ENCODE measurements at regions not wholly inside any gene's neighbourhood (a gene's known extent, or its start where the extent isn't known, plus 50 kb on each side); places are given as distances from the start of the nearest gene placed in this dataset.

- TF ChIP-seq, protein P1, sequence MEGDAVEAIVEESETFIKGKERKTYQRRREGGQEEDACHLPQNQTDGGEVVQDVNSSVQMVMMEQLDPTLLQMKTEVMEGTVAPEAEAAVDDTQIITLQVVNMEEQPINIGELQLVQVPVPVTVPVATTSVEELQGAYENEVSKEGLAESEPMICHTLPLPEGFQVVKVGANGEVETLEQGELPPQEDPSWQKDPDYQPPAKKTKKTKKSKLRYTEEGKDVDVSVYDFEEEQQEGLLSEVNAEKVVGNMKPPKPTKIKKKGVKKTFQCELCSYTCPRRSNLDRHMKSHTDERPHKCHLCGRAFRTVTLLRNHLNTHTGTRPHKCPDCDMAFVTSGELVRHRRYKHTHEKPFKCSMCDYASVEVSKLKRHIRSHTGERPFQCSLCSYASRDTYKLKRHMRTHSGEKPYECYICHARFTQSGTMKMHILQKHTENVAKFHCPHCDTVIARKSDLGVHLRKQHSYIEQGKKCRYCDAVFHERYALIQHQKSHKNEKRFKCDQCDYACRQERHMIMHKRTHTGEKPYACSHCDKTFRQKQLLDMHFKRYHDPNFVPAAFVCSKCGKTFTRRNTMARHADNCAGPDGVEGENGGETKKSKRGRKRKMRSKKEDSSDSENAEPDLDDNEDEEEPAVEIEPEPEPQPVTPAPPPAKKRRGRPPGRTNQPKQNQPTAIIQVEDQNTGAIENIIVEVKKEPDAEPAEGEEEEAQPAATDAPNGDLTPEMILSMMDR (IDR thresholded peaks at IDR 0.05): no peak
- no peak for TF ChIP-seq POLR2A (IDR thresholded peaks at IDR 0.05)
Observed at GRCh38 chr5:157925786-157926671, 67.1 kb upstream of the CLINT1 start.

Measured in lower leg skin (tissue), 3 donors.